IPS-NIHi7 (cell line): ENCODE measurements at regions not wholly inside any gene's neighbourhood (a gene's known extent, or its start where the extent isn't known, plus 50 kb on each side); places are given as distances from the start of the nearest gene placed in this dataset.
"Not testable (repeated sequence)": the region's sequence is repeated elsewhere in the genome, so short reads cannot be mapped to it uniquely, and the experiment has no call there.

Experiments used
- DNase-seq: peaks from one replicate; pipeline ENCODE4 v3.0.0; 2012; ENCODE audit warnings: mixed read lengths; ENCODE audit errors: extremely low spot score

- not testable (repeated sequence) for DNase-seq
These were observed 187.3 kb downstream of the CHIC2 start for GRCh38 chr4:53877096-53877495.

GRCh38 chr4:53866055-53866454 is 198.3 kb downstream of the CHIC2 start:
- no peak for DNase-seq

GRCh38 chr4:53865054-53865453 is 199.4 kb downstream of the CHIC2 start:
- DNase-seq = no peak

- DNase-seq = no peak
These were observed 200.6 kb downstream of the CHIC2 start for GRCh38 chr4:53863736-53864365.

GRCh38 chr4:53863158-53863557 is 201.2 kb downstream of the CHIC2 start:
- no peak for DNase-seq

GRCh38 chr4:53861856-53862610 is 202.4 kb downstream of the CHIC2 start:
- DNase-seq = no peak

- no peak for DNase-seq
These were observed 205.1 kb downstream of the CHIC2 start for GRCh38 chr4:53859305-53859704.

GRCh38 chr4:53858744-53859143 is 205.7 kb downstream of the CHIC2 start:
- no peak for DNase-seq

- no peak for DNase-seq
These were observed 208.7 kb downstream of the CHIC2 start for GRCh38 chr4:53855581-53856250.

GRCh38 chr4:53854991-53855568 is 209.3 kb downstream of the CHIC2 start:
- no peak for DNase-seq

- DNase-seq = peak; percentile 18
These were observed 212.1 kb downstream of the CHIC2 start for GRCh38 chr4:53852343-53852742.

- DNase-seq = no peak
These were observed 216.4 kb downstream of the CHIC2 start for GRCh38 chr4:53847965-53848364.

- DNase-seq = no peak
These were observed 219.9 kb downstream of the CHIC2 start for GRCh38 chr4:53844551-53844950.

- DNase-seq = no peak
These were observed 220.3 kb downstream of the CHIC2 start for GRCh38 chr4:53844133-53844532.

- DNase-seq = no peak
These were observed 222.7 kb downstream of the CHIC2 start for GRCh38 chr4:53841711-53842110.

- DNase-seq = no peak
These were observed 223.8 kb downstream of the CHIC2 start for GRCh38 chr4:53840643-53841042.

GRCh38 chr4:53833302-53834003 is 231.0 kb downstream of the CHIC2 start:
- not testable (repeated sequence) for DNase-seq

- DNase-seq = no peak
These were observed 231.9 kb downstream of the CHIC2 start for GRCh38 chr4:53832549-53832948.

- DNase-seq = no peak
These were observed 233.9 kb downstream of the CHIC2 start for GRCh38 chr4:53830511-53830910.

GRCh38 chr4:53821179-53821851 is 230.0 kb upstream of the LNX1 start:
- DNase-seq = no peak

GRCh38 chr4:53818104-53818503 is 226.8 kb upstream of the LNX1 start:
- DNase-seq = no peak
